K562 (cell line): ENCODE measurements at regions not wholly inside any gene's neighbourhood (a gene's known extent, or its start where the extent isn't known, plus 50 kb on each side); places are given as distances from the start of the nearest gene placed in this dataset.

Experiments used
- ATAC-seq: fragments of 200-7000 bp; cut with Tn5 transposase; 3 replicates; pipeline ENCODE4 v1.9.1; 2020; ENCODE audit warnings: moderate library complexity
- BruUV-seq: library from RNA; stranded (reverse); fragments of 400-500 nt; replicated peaks from 2 replicates; lab custom pipeline; 2021; lab: Mats Ljungman, UMichigan
- CTCF ChIA-PET: fragments of 300-600 bp; formaldehyde crosslinking; extraction: SDS; loops from one replicate; lab custom pipeline; 2021; ENCODE audit warnings: low intra/inter-chr PET ratio; lab: Yijun Ruan, JAX
- POLR2A ChIA-PET: fragments of 300-600, 350-650 bp; sonication (Branson Sonifier 250); formaldehyde crosslinking; extraction: SDS; loops from one replicate; lab custom pipeline; 2021; ENCODE audit warnings: antibody characterized with exemption, inconsistent platforms; lab: Yijun Ruan, JAX
- DNase-seq, 4 experiments: peaks; one replicate each; pipeline versions ENCODE4 v3.0.0 to v3.0.0-alpha.2; 2011 to 2018; ENCODE audit warnings: low spot score in 3 of 4, mixed read lengths in 3 of 4; ENCODE audit errors: extremely low read depth in 1 of 4
- FAIRE-seq: peaks from 2 replicates; lab custom pipeline; 2011; peaks lifted over from hg19 to GRCh38; lab: Jason Lieb, UNC
- H2AFZ ChIP-seq: 2 replicates; pipeline ENCODE4 v1.6.0; 2011; ENCODE audit warnings: low read depth, low read length, control low read depth, inconsistent platforms
- H3K27ac ChIP-seq: fragments of 200-600 bp; 3 replicates; pipeline ENCODE4 v1.8.0; 2011; ENCODE audit warnings: low read depth, mild to moderate bottlenecking, control low read depth, inconsistent platforms, low read length, moderate library complexity, mixed read lengths; ENCODE audit errors: extremely low read depth
- H3K27me3 ChIP-seq, 2 experiments: fragments of 300-600 bp in 1 of 2; 2 replicates in 1 of 2; 3 replicates in 1 of 2; pipeline versions ENCODE4 v1.6.0 to v1.8.0; 2011; ENCODE audit warnings: inconsistent platforms in 2 of 2, low read length in 2 of 2, mild to moderate bottlenecking in 1 of 2, mixed read lengths in 1 of 2, moderate library complexity in 1 of 2; ENCODE audit not compliant: control insufficient read depth in 2 of 2, insufficient read depth in 2 of 2
- H3K36me3 ChIP-seq: fragments of 300-600 bp; 3 replicates; pipeline ENCODE4 v1.8.0; 2011; ENCODE audit warnings: mild to moderate bottlenecking, low read length, inconsistent platforms; ENCODE audit not compliant: control insufficient read depth, insufficient read depth
- H3K4me1 ChIP-seq, 2 experiments: fragments of 200-600 bp in 1 of 2; replicated peaks in 1 of 2; 2 replicates in 1 of 2; 3 replicates in 1 of 2; pipeline versions ENCODE4 v1.5.1 to v1.8.0; 2011; ENCODE audit warnings: inconsistent platforms in 2 of 2, low read length in 2 of 2, mild to moderate bottlenecking in 1 of 2, mixed read lengths in 1 of 2, moderate library complexity in 1 of 2; ENCODE audit not compliant: control insufficient read depth in 2 of 2, insufficient read depth in 2 of 2
- H3K4me2 ChIP-seq: 2 replicates; pipeline ENCODE4 v1.6.1; 2011; ENCODE audit warnings: low read length, control low read depth, inconsistent platforms, mixed read lengths; ENCODE audit not compliant: insufficient read depth
- H3K4me3 ChIP-seq: fragments of 200-600 bp; sonication (generic), shearing (Covaris generic); 2 replicates; pipeline ENCODE4 v1.5.1; 2016; ENCODE audit warnings: control low read depth, inconsistent platforms
- H3K79me2 ChIP-seq: fragments of 200-600 bp; 3 replicates; pipeline ENCODE4 v1.8.0; 2011; ENCODE audit warnings: low read length, inconsistent platforms; ENCODE audit not compliant: control insufficient read depth, insufficient read depth
- H3K9ac ChIP-seq, 2 experiments: 2 replicates each; pipeline versions ENCODE4 v1.6.0 to v1.6.1; 2011; ENCODE audit warnings: low read depth in 2 of 2, low read length in 2 of 2, control low read depth in 1 of 2, inconsistent platforms in 1 of 2, mild to moderate bottlenecking in 1 of 2, mixed read lengths in 1 of 2; ENCODE audit not compliant: insufficient read depth in 1 of 2
- H3K9me1 ChIP-seq: one replicate; pipeline ENCODE4 v1.6.0; 2011; ENCODE audit warnings: inconsistent platforms, mild to moderate bottlenecking, low read length, moderate library complexity; ENCODE audit not compliant: control insufficient read depth, insufficient read depth
- H3K9me3 ChIP-seq: replicated peaks from 2 replicates; pipeline ENCODE4 v1.5.1; 2011; ENCODE audit warnings: low read depth, low read length, inconsistent platforms; ENCODE audit not compliant: control insufficient read depth, insufficient read depth
- H4K20me1 ChIP-seq: replicated peaks from 2 replicates; pipeline ENCODE4 v1.6.1; 2011; ENCODE audit warnings: low read length, inconsistent platforms, mixed read lengths; ENCODE audit not compliant: control insufficient read depth, insufficient read depth
- CHD1 ChIP-seq: fragments of 200-600 bp; sonication (generic); IDR thresholded peaks from one replicate; pipeline ENCODE4 v1.6.1; 2012; ENCODE audit warnings: mild to moderate bottlenecking, moderate library complexity, low read length, inconsistent platforms
- CTCF ChIP-seq, 3 experiments: IDR thresholded peaks in 2 of 3; conservative IDR thresholded peaks in 1 of 3; 2 replicates each; pipeline ENCODE4 v1.5.1; 2011 to 2012; ENCODE audit warnings: low read length in 3 of 3, mild to moderate bottlenecking in 3 of 3, control low read depth in 2 of 3, improper control_type of control experiment in 1 of 3, inconsistent platforms in 1 of 3, low read depth in 1 of 3, mixed read lengths in 1 of 3, moderate library complexity in 1 of 3; ENCODE audit not compliant: insufficient read depth in 2 of 3
- E2F3 ChIP-seq: fragments of 250-450 bp; sonication (Bioruptor Pico); IDR thresholded peaks from 2 replicates; pipeline ENCODE4 v1.4.0; 2020; ENCODE audit warnings: mild to moderate bottlenecking
- FOXA3 ChIP-seq, 2 experiments: fragments of 450-650 bp in 1 of 2; sonication (generic) in 1 of 2; formaldehyde crosslinking; IDR thresholded peaks in 1 of 2; conservative IDR thresholded peaks in 1 of 2; 2 replicates each; pipeline versions ENCODE4 v1.4.0 to v1.8.0; 2020 to 2022; ENCODE audit warnings: mild to moderate bottlenecking in 2 of 2, missing genetic modification reagents in 1 of 2
- KLF16 ChIP-seq: IDR thresholded peaks from 2 replicates; pipeline ENCODE4 v1.6.1; 2016; ENCODE audit warnings: antibody characterized with exemption
- MAZ ChIP-seq, 2 experiments: fragments of 450-650 bp in 1 of 2; sonication (generic) in 1 of 2; formaldehyde crosslinking; IDR thresholded peaks in 1 of 2; conservative IDR thresholded peaks in 1 of 2; 2 replicates each; pipeline versions ENCODE4 v1.4.0 to v1.5.0; 2020; ENCODE audit warnings: mild to moderate bottlenecking in 1 of 2, missing genetic modification reagents in 1 of 2
- NFRKB ChIP-seq: fragments of 450-650 bp; IDR thresholded peaks from 2 replicates; pipeline ENCODE4 v1.6.1; 2016; ENCODE audit warnings: low read depth
- PRDM10 ChIP-seq: fragments of 450-650 bp; IDR thresholded peaks from 2 replicates; pipeline ENCODE4 v1.6.1; 2018; ENCODE audit not compliant: partially characterized antibody
- ZFX ChIP-seq: sonication (generic); formaldehyde crosslinking; IDR thresholded peaks from 2 replicates; pipeline ENCODE4 v1.8.0; 2022; ENCODE audit warnings: mild to moderate bottlenecking, missing genetic modification reagents, moderate library complexity
- ZNF41 ChIP-seq: fragments of 250-450 bp; sonication (Bioruptor Pico); conservative IDR thresholded peaks from 2 replicates; pipeline ENCODE4 v1.4.0; 2020; ENCODE audit warnings: mild to moderate bottlenecking
- ZNF75A ChIP-seq: fragments of 450-650 bp; formaldehyde crosslinking; IDR thresholded peaks from 2 replicates; pipeline ENCODE4 v1.4.0; 2020; ENCODE audit warnings: mild to moderate bottlenecking
- WGBS: fragments of 100-300 bp; shearing (Covaris generic); methylation state at CpG from one replicate; pipeline ENCODE4 v1.1.6; 2016; ENCODE audit warnings: low coverage, mixed read lengths; ENCODE audit not compliant: insufficient coverage; ENCODE audit errors: missing lambda C conversion rate; 5-methylcytosine and 5-hydroxymethylcytosine counted together
- in situ Hi-C: fragments of 300-500 bp; cut with MboI; formaldehyde crosslinking; loops from 4 replicates; pipeline ENCODE4 v1.15.0; 2018; ENCODE audit warnings: inconsistent platforms, mixed read lengths
- intact Hi-C: fragments of 100-400 bp; cut with micrococcal nuclease; formaldehyde crosslinking; loops from 2 replicates; pipeline ENCODE4 v1.14.2; 2022

- CTCF ChIA-PET: interaction anchor here (0.7 to 1.1 kb wide), 2 partner anchors 125 to 260 kb away, joined by 4 to 5 read pairs; no protein-coding TSS in a partner anchor
- POLR2A ChIA-PET: interaction anchor here (1.2 to 1.6 kb wide), 3 partner anchors 10 to 71 kb away, joined by 3 to 4 read pairs (median 3); no protein-coding TSS in a partner anchor
- peak; percentile 70 for ATAC-seq
- peak overlapping the region; percentile 32 to 88; a peak in 3 of 4 replicates for H3K9ac ChIP-seq
- BruUV-seq: no TSS peak
- H3K9me3 ChIP-seq: no peaks in the 10 kb centered on the region
- H4K20me1 ChIP-seq: no peaks in the 10 kb centered on the region
- H3K4me2 ChIP-seq: peak overlapping the region; percentile 86
- peak; percentile 51 to 66 (median 60) for DNase-seq
- H3K36me3 ChIP-seq: no peaks in the 10 kb centered on the region
- peaks cover 16 to 19% of the 10 kb centered on the region in 2 experiments for H3K4me1 ChIP-seq
- in situ Hi-C loops: loop anchor here (25.0 kb wide), 1 partner anchor 1442 kb away; no protein-coding TSS in a partner anchor
- H3K27me3 ChIP-seq: peaks cover 12 to 25% of the 10 kb centered on the region in 2 experiments; a peak in 4 of 5 replicates
- H2AFZ ChIP-seq: peak overlapping the region; percentile 94
- H3K79me2 ChIP-seq: no peaks in the 10 kb centered on the region
- no peak for FAIRE-seq
- 8% methylated on average over 47 of the region's 50 CpGs for WGBS
- peak overlapping the region; percentile 45 for H3K4me3 ChIP-seq
- H3K9me1 ChIP-seq: no peaks in the 10 kb centered on the region
- peak overlapping the region; percentile 0; the same call in 1 of the 3 replicates for H3K27ac ChIP-seq
- intact Hi-C loops: no loop called here
- peak in 1 of 2 experiments; percentile 71; a peak in 2 of 4 replicates for TF ChIP-seq MAZ (CRISPR knock-in tag; conservative IDR thresholded peaks at IDR 0.05 in 1 of 2, IDR thresholded peaks at IDR 0.05 in 1 of 2)
- 0 out of 6 replicates have a peak, but pooled peaks of 1 of the 3 experiments have one; percentile 23 for TF ChIP-seq CTCF (IDR thresholded peaks at IDR 0.05 in 2 of 3, conservative IDR thresholded peaks at IDR 0.05 in 1 of 3; ENCODE audit: insufficient read depth in 2 of 3, low read depth in 1 of 3, low read length in 3 of 3)
- peak; percentile 40; the same call in 1 of the 2 replicates for TF ChIP-seq E2F3 (CRISPR knock-in tag)
- peak; percentile 56 for TF ChIP-seq PRDM10
- TF ChIP-seq FOXA3 (CRISPR knock-in tag; conservative IDR thresholded peaks at IDR 0.05 in 1 of 2, IDR thresholded peaks at IDR 0.05 in 1 of 2): peak in 1 of 2 experiments; percentile 19; a peak in 1 of 4 replicates
- TF ChIP-seq KLF16: no peak
- TF ChIP-seq CHD1: no peak
- no peak for TF ChIP-seq NFRKB
- peak; percentile 38; the same call in 1 of the 2 replicates for TF ChIP-seq ZNF41 (CRISPR knock-in tag)
- 0 out of 2 replicates have a peak, but pooled peaks have one; percentile 15 for TF ChIP-seq ZNF75A
- peak; percentile 44 for TF ChIP-seq ZFX (CRISPR knock-in tag)
These were observed 131.6 kb upstream of the NIPBL start for GRCh38 chr5:36744773-36745589.
